NB4 (cell line): ENCODE measurements at regions not wholly inside any gene's neighbourhood (a gene's known extent, or its start where the extent isn't known, plus 50 kb on each side); places are given as distances from the start of the nearest gene placed in this dataset.

Experiments used
- DNase-seq: peaks from one replicate; pipeline ENCODE4 v3.0.0; 2010; ENCODE audit warnings: low read depth
- H3K4me3 ChIP-seq: one replicate; pipeline ENCODE4 v1.5.1; 2011; ENCODE audit warnings: mild to moderate bottlenecking, low read depth, low read length, moderate library complexity
- MYC ChIP-seq: IDR thresholded peaks from 2 replicates; pipeline ENCODE4 v1.6.1; 2011; ENCODE audit warnings: low read depth, low read length
- POLR2A ChIP-seq: IDR thresholded peaks from 2 replicates; pipeline ENCODE4 v1.6.1; 2011; ENCODE audit warnings: mild to moderate bottlenecking; ENCODE audit not compliant: insufficient read length; ENCODE audit errors: extremely low read depth
- TF ChIP-seq, protein P1 (sequence below): IDR thresholded peaks from 2 replicates; pipeline ENCODE4 v1.6.1; 2011; ENCODE audit warnings: low read depth, low read length
- TF ChIP-seq, protein P2 (sequence below): IDR thresholded peaks from one replicate; pipeline ENCODE4 v1.5.1; 2012; ENCODE audit warnings: low read depth, low read length

DNA sequence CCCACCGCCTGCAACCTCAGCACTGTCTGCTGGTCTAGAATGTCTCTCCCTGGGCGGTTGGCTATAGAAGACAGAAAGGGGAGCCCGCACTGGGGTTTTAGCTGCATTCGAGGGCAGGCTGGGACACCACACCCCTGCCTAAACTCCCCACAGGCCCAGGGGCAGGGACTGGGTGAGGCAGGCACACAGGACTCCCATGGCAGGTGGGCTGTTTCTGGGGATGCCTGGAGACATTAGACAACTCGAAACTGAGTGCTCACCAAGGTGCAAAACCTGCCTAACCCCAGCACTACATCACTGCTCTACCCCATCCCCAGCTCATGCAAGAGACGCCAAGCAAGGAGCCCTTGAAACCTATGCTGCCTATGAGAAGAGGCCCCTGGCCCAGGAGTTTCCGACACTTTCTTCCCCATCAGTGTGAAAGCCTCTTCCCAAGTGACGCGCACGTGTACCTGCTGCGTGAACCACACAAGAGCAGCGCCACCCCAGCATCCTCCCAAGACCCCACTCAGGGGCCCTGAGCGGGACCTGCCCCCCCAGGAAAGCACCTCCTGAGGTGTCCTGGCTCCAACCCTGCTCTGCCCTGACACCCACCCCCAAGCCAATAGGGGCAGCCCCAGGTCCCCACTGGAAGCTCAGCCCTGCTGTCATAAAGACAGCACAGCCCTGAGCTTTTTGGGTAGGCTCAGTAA is 121.2 kb downstream of the TUBA3C start:
- no peak for DNase-seq
- H3K4me3 ChIP-seq = no peak overlapping the region
- TF ChIP-seq, protein P1, sequence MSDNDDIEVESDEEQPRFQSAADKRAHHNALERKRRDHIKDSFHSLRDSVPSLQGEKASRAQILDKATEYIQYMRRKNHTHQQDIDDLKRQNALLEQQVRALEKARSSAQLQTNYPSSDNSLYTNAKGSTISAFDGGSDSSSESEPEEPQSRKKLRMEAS = no peak
- TF ChIP-seq, protein P2, sequence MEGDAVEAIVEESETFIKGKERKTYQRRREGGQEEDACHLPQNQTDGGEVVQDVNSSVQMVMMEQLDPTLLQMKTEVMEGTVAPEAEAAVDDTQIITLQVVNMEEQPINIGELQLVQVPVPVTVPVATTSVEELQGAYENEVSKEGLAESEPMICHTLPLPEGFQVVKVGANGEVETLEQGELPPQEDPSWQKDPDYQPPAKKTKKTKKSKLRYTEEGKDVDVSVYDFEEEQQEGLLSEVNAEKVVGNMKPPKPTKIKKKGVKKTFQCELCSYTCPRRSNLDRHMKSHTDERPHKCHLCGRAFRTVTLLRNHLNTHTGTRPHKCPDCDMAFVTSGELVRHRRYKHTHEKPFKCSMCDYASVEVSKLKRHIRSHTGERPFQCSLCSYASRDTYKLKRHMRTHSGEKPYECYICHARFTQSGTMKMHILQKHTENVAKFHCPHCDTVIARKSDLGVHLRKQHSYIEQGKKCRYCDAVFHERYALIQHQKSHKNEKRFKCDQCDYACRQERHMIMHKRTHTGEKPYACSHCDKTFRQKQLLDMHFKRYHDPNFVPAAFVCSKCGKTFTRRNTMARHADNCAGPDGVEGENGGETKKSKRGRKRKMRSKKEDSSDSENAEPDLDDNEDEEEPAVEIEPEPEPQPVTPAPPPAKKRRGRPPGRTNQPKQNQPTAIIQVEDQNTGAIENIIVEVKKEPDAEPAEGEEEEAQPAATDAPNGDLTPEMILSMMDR = no peak
- TF ChIP-seq POLR2A (no peak), MYC (no peak)

DNA sequence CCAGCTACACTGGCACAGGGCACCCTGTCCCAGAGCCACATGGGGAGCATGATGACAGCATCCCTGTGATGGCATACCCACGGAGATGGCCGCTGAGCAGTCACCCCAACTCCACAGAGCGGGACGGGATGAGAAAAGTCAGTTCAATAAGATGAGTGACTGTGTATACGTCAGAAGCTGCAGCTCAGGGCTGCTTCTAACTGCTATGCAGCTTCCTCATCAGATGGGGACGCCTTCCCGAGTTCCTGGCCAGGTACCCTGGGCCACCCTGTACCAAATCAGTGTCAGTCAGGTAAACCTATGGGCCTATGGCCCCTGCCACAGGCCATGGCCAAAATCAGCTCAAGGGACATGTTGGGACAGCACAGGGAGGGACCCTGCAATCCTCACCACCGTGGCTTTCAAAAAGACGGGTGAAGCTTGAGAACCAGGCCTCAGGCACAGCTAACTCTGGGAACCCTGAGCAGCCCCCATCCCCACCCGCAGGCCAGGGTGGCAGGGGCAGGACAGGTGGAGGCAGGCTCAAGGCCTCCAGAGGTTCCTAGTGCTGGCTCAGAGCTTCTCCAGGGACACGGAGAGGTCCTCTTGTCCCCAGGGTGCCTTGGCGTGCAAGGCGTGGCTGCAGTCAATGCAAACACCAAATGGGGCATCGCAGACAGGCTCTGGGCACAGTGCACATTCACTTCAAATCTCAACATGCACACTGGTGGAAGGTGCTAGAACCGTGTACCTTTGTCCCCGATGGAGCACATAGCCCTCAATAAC is 122.4 kb downstream of the TUBA3C start:
- no peak for DNase-seq
- no peak overlapping the region for H3K4me3 ChIP-seq
- TF ChIP-seq, protein P1 = no peak
- no peak for TF ChIP-seq MYC
- TF ChIP-seq POLR2A = no peak
- TF ChIP-seq, protein P2 = no peak

DNA sequence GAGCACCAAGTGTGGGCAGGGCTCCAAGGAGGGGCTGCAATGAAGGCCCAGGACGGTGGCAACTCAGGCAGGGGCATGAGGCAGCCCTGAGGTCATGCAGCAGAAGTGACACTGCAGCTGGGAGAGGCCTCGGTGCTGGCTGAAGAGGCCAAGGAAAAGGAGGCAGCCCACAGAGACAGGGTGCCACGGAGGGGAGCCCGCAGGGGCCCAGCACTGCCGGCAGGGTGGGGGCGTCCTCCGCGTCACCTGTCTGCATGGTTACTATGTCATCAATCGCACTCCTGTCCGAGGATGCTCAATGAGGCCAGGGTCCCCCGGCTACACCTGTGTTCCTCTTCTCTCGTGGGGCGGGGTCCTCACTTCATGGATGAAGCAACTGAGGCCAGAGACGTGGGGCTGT is 123.1 kb downstream of the TUBA3C start:
- no peak for DNase-seq
- TF ChIP-seq, protein P2 = no peak
- TF ChIP-seq MYC (no peak), POLR2A (no peak)
- TF ChIP-seq, protein P1 = no peak
- no peak overlapping the region for H3K4me3 ChIP-seq

DNA sequence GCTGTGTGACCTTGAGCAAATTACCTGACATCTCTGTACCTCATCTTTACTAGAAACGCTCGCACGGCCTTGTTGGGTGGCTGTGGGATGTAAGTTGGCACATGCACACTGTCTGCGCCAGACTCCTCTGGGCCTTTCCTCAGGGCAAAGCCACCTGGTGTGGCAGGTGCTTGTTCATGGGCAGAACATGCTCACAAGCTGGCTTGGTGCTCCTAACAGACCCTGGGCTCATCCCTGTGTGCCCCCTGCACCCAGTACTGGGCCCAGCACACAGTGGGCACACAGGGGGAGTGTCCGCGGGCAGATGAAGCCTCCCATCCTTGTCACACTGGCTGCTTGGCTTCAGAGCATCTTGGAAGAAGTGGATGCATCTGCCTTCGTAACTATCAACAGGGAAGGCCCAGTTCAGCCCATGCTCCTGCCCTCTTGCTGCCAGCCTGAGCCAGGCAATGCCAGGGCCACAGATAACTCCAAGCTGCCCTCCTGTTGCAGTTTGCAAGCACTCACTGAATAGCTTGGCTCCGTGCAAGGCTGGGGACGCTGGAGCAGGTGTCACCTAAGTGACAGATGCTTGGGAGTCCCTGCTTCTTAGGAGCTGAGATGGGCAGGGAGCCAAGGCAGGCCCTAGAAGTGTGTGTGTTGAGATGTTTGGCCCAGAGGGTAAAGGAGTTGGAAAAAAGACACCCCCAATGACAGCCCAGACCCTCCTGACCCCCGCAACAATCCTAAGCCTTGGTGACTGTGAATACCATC is 123.9 kb downstream of the TUBA3C start:
- DNase-seq = no peak
- no peak overlapping the region for H3K4me3 ChIP-seq
- TF ChIP-seq, protein P2 = no peak
- TF ChIP-seq, protein P1 = no peak
- TF ChIP-seq POLR2A (no peak), MYC (no peak)

DNA sequence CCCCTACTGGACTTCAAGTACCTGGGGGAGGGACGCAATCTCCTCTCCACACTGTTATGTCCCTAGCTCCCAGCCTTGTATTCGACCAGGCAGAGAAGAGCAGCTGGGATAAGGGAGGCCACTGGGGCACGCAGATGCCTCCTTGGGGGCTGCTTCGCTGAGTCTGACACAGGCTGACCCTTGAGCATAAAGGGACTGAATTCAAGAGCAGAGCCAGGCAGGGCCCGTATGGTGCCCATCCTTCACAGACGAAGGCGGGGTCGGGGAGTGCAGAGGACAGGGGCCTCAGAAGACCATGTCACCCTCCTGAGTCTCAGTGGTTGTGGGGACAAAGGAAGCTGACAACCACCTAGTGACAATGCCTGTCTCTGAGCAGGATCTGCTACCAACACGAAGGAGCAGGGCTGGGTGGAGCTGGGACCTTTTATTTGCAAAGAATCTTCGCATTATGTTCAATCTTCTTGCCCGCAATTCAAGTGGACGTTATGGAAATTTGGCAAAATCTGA is 124.6 kb downstream of the TUBA3C start:
- no peak overlapping the region for H3K4me3 ChIP-seq
- DNase-seq = no peak
- TF ChIP-seq POLR2A = no peak
- TF ChIP-seq, protein P2 = no peak
- TF ChIP-seq, protein P1 = no peak
- TF ChIP-seq MYC = no peak
